IMR-90 (cell line): ENCODE measurements at regions not wholly inside any gene's neighbourhood (a gene's known extent, or its start where the extent isn't known, plus 50 kb on each side); places are given as distances from the start of the nearest gene placed in this dataset.

ENCODE experiments used
- ATAC-seq: fragments of 200-7000 bp; cut with Tn5 transposase; 2 replicates; pipeline ENCODE4 v1.9.1; 2020; ENCODE audit warnings: low read depth, mild to moderate bottlenecking, moderate library complexity
- BruUV-seq: library from RNA; stranded (reverse); fragments of 400-500 nt; replicated peaks from 2 replicates; lab custom pipeline; 2021; lab: Mats Ljungman, UMichigan
- CTCF ChIA-PET: fragments of 300-600 bp; formaldehyde crosslinking; extraction: SDS; loops from one replicate; lab custom pipeline; 2021; ENCODE audit warnings: antibody characterized with exemption; lab: Yijun Ruan, JAX
- POLR2A ChIA-PET: fragments of 300-600 bp; sonication (Branson Sonifier 250); formaldehyde crosslinking; loops from one replicate; lab custom pipeline; 2022; ENCODE audit warnings: antibody characterized with exemption; ENCODE audit not compliant: unreplicated experiment; lab: Charles Lee
- DNase-seq: peaks from one replicate; pipeline ENCODE4 v3.0.0; 2013
- H2AFZ ChIP-seq: replicated peaks from 2 replicates; pipeline ENCODE3; 2013; ENCODE audit warnings: low read length, mild to moderate bottlenecking; ENCODE audit not compliant: poor library complexity
- H2AK5ac ChIP-seq: 2 replicates; pipeline ENCODE4 v1.6.1; 2013; ENCODE audit warnings: low read depth, low read length, inconsistent platforms
- H2AK9ac ChIP-seq: replicated peaks from 2 replicates; pipeline ENCODE3; 2013; ENCODE audit warnings: mild to moderate bottlenecking, low read depth, low read length, moderate library complexity; ENCODE audit not compliant: poor library complexity
- H2BK120ac ChIP-seq: 2 replicates; pipeline ENCODE4 v1.6.1; 2013; ENCODE audit warnings: low read depth, low read length, inconsistent platforms
- H2BK15ac ChIP-seq: 3 replicates; pipeline ENCODE4 v1.6.1; 2013; ENCODE audit warnings: low read depth, low read length, inconsistent platforms
- H2BK20ac ChIP-seq: 2 replicates; pipeline ENCODE4 v1.6.1; 2013; ENCODE audit warnings: low read depth, mild to moderate bottlenecking, inconsistent platforms, low read length, moderate library complexity
- H2BK5ac ChIP-seq: 2 replicates; pipeline ENCODE4 v1.6.1; 2013; ENCODE audit warnings: mild to moderate bottlenecking, low read depth, low read length, inconsistent platforms; ENCODE audit not compliant: poor library complexity, severe bottlenecking
- H3K14ac ChIP-seq: replicated peaks from 2 replicates; pipeline ENCODE4 v1.6.1; 2013; ENCODE audit warnings: low read depth, low read length, inconsistent platforms
- H3K18ac ChIP-seq: 2 replicates; pipeline ENCODE4 v1.6.1; 2013; ENCODE audit warnings: low read depth, low read length, control low read depth
- H3K23ac ChIP-seq: 2 replicates; pipeline ENCODE4 v1.6.1; 2013; ENCODE audit warnings: low read depth, low read length, inconsistent platforms
- H3K27ac ChIP-seq: 2 replicates; pipeline ENCODE4 v1.5.1; 2013; ENCODE audit warnings: mild to moderate bottlenecking, control low read depth, low read length; ENCODE audit not compliant: insufficient read depth
- H3K27me3 ChIP-seq: 2 replicates; pipeline ENCODE4 v1.6.1; 2013; ENCODE audit warnings: low read length; ENCODE audit not compliant: control insufficient read depth, insufficient read depth
- H3K36me3 ChIP-seq: 2 replicates; pipeline ENCODE4 v1.6.1; 2013; ENCODE audit warnings: low read length, mixed read lengths; ENCODE audit not compliant: control insufficient read depth, insufficient read depth
- H3K4ac ChIP-seq: 2 replicates; pipeline ENCODE4 v1.6.1; 2013; ENCODE audit warnings: low read depth, low read length, inconsistent platforms
- H3K4me1 ChIP-seq: 2 replicates; pipeline ENCODE4 v1.6.1; 2013; ENCODE audit warnings: low read length, mixed read lengths; ENCODE audit not compliant: control insufficient read depth, insufficient read depth
- H3K4me2 ChIP-seq: 2 replicates; pipeline ENCODE4 v1.6.1; 2013; ENCODE audit warnings: low read depth, mild to moderate bottlenecking, control low read depth, low read length, moderate library complexity
- H3K4me3 ChIP-seq: 2 replicates; pipeline ENCODE4 v1.5.1; 2013; ENCODE audit warnings: low read depth, mild to moderate bottlenecking, control low read depth, low read length, moderate library complexity; ENCODE audit not compliant: insufficient read depth
- H3K56ac ChIP-seq: 2 replicates; pipeline ENCODE4 v1.6.1; 2013; ENCODE audit warnings: low read length, inconsistent platforms; ENCODE audit not compliant: insufficient read depth; ENCODE audit errors: extremely low read depth
- H3K79me1 ChIP-seq, 2 experiments: 2 replicates each; pipeline ENCODE4 v1.6.1; 2013; ENCODE audit warnings: low read length in 2 of 2, inconsistent platforms in 1 of 2, low read depth in 1 of 2
- H3K9ac ChIP-seq: 2 replicates; pipeline ENCODE4 v1.6.1; 2013; ENCODE audit warnings: low read depth, low read length, control low read depth
- H3K9me1 ChIP-seq: 2 replicates; pipeline ENCODE4 v1.6.1; 2013; ENCODE audit warnings: low read length, inconsistent platforms; ENCODE audit not compliant: insufficient read depth
- H3K9me3 ChIP-seq: 2 replicates; pipeline ENCODE4 v1.6.1; 2013; ENCODE audit warnings: low read length; ENCODE audit not compliant: control insufficient read depth, insufficient read depth
- H4K20me1 ChIP-seq: 2 replicates; pipeline ENCODE4 v1.6.1; 2013; ENCODE audit warnings: low read length, inconsistent platforms; ENCODE audit not compliant: insufficient read depth
- H4K5ac ChIP-seq: 2 replicates; pipeline ENCODE4 v1.6.1; 2013; ENCODE audit warnings: mild to moderate bottlenecking, low read depth, low read length, control low read depth
- H4K8ac ChIP-seq, 2 experiments: 2 replicates each; pipeline ENCODE4 v1.6.1; 2013; ENCODE audit warnings: low read depth in 2 of 2, low read length in 2 of 2, control low read depth in 1 of 2, inconsistent platforms in 1 of 2
- H4K91ac ChIP-seq: 2 replicates; pipeline ENCODE4 v1.6.1; 2013; ENCODE audit warnings: low read depth, low read length, inconsistent platforms; ENCODE audit not compliant: insufficient read depth
- CHD1 ChIP-seq: IDR thresholded peaks from 2 replicates; pipeline ENCODE4 v1.6.1; 2012; ENCODE audit warnings: low read depth, low read length, improper control_type of control experiment
- FOS ChIP-seq: fragments of 150-350 bp; IDR thresholded peaks from 2 replicates; pipeline ENCODE4 v1.6.1; 2016; ENCODE audit warnings: low read depth, low read length
- MAZ ChIP-seq: IDR thresholded peaks from 2 replicates; pipeline ENCODE4 v1.6.1; 2012; ENCODE audit warnings: low read depth, mild to moderate bottlenecking, low read length, improper control_type of control experiment, moderate library complexity, borderline replicate concordance
- MXI1 ChIP-seq: IDR thresholded peaks from 2 replicates; pipeline ENCODE4 v1.6.1; 2012; ENCODE audit warnings: low read depth, mild to moderate bottlenecking, low read length, moderate library complexity, borderline replicate concordance
- NFE2L2 ChIP-seq: fragments of 150-350 bp; IDR thresholded peaks from 2 replicates; pipeline ENCODE4 v1.6.1; 2016; ENCODE audit warnings: low read depth, mild to moderate bottlenecking, low read length
- POLR2A ChIP-seq: IDR thresholded peaks from 2 replicates; pipeline ENCODE4 v1.6.1; 2012; ENCODE audit warnings: mild to moderate bottlenecking, low read depth, low read length
- SMC3 ChIP-seq: fragments of 150-350 bp; IDR thresholded peaks from 2 replicates; pipeline ENCODE4 v1.6.1; 2016; ENCODE audit warnings: low read depth, mild to moderate bottlenecking, antibody characterized with exemption, low read length, moderate library complexity
- WGBS, 2 experiments: methylation state at CpG; one replicate each; pipeline versions ENCODE4 v1.1.5 to v1.1.7; 2013; ENCODE audit warnings: missing lambda C conversion rate in 2 of 2; ENCODE audit not compliant: insufficient read length in 1 of 2; ENCODE audit errors: extremely low coverage in 2 of 2; 5-methylcytosine and 5-hydroxymethylcytosine counted together
- dilution Hi-C: fragments of 300-500 bp; cut with HindIII; formaldehyde crosslinking; loops from one replicate; pipeline ENCODE4 v1.14.3; 2018; ENCODE audit warnings: low sequenced_read_pairs; ENCODE audit not compliant: unreplicated experiment
- in situ Hi-C: fragments of 300-500 bp; cut with MboI; formaldehyde crosslinking; loops from 3 replicates; pipeline ENCODE4 v1.14.3; 2019; ENCODE audit warnings: low sequenced_read_pairs, inconsistent platforms, mixed read lengths
- intact Hi-C: fragments of 100-400 bp; cut with micrococcal nuclease; formaldehyde crosslinking; loops from 2 replicates; pipeline ENCODE4 v1.10.0; 2022

DNA sequence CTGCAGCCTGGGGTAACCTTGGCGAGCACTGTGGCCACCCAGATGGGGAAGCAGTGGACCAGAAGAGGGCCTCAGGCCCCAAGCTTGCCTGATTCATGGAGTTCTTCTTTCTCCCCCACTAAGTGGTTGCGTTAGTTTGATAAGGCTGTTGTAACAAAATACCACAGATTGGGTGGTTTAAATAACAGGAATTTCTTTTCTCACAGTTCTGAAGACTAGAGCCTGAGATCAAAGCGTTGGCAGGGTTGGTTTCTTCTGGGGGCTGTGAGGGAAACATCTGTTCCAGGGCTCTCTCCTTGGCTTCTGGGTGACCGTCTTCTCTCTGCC is 105.7 kb upstream of the GATB start:
- no peak overlapping the region for H3K18ac ChIP-seq
- no TSS peak for BruUV-seq
- no peak overlapping the region for H4K91ac ChIP-seq
- H3K4me1 ChIP-seq, result no peaks in the 10 kb centered on the region
- H2AK9ac ChIP-seq, result no peak overlapping the region
- H2BK20ac ChIP-seq, result no peak overlapping the region
- no peak overlapping the region for H3K23ac ChIP-seq
- no peaks in the 10 kb centered on the region for H3K36me3 ChIP-seq
- intact Hi-C loops, result no loop called here
- ChIA-PET POLR2A (no interaction called here), CTCF (no interaction called here)
- no peak overlapping the region for H3K9ac ChIP-seq
- H4K5ac ChIP-seq, result no peak overlapping the region
- H3K27ac ChIP-seq, result no peak overlapping the region
- in situ Hi-C loops, result no loop called here
- ATAC-seq (no peak), DNase-seq (no peak)
- no peak overlapping the region for H2AK5ac ChIP-seq
- no peak overlapping the region for H2AFZ ChIP-seq
- no peak overlapping the region for H3K4me3 ChIP-seq
- H3K9me3 ChIP-seq, result peaks cover 2% of the 10 kb centered on the region; the same call in 1 of the 2 replicates
- no peaks in the 10 kb centered on the region for H4K20me1 ChIP-seq
- no peak overlapping the region for H2BK15ac ChIP-seq
- no peak overlapping the region for H3K4ac ChIP-seq
- no peak overlapping the region for H3K4me2 ChIP-seq
- peaks cover 3% of the 10 kb centered on the region for H3K27me3 ChIP-seq
- no peak overlapping the region for H3K56ac ChIP-seq
- no peak overlapping the region for H2BK120ac ChIP-seq
- H3K9me1 ChIP-seq, result no peaks in the 10 kb centered on the region
- no peak for TF ChIP-seq SMC3
- no peak for TF ChIP-seq FOS
- no peak for TF ChIP-seq CHD1
- TF ChIP-seq MAZ, result no peak
- no peak for TF ChIP-seq NFE2L2
- TF ChIP-seq POLR2A, result no peak
- no peak for TF ChIP-seq MXI1
- H3K14ac ChIP-seq, result no peak overlapping the region
- WGBS, 2 experiments, result 60% methylated on average over 1 of the region's 4 CpGs; no CpG with 5 or more reads in 1 of the 2 experiments
- no peak overlapping the region for H4K8ac ChIP-seq
- H3K79me1 ChIP-seq, result no peaks in the 10 kb centered on the region
- no peak overlapping the region for H2BK5ac ChIP-seq
- dilution Hi-C loops, result no loop called here
